ENCODE measurements at regions not wholly inside any gene's neighbourhood (a gene's known extent, or its start where the extent isn't known, plus 50 kb on each side); places are given as distances from the start of the nearest gene placed in this dataset.

- no peak for TF ChIP-seq CTCF (IDR thresholded peaks at IDR 0.05)
- no peak for DNase-seq (ENCODE audit: extremely low spot score, unreplicated experiment)
- H3K9me3 Mint-ChIP-seq (ENCODE audit: unreplicated experiment) = peaks cover 12% of the 10 kb centered on the region
- no peak overlapping the region for H3K4me3 Mint-ChIP-seq (ENCODE audit: unreplicated experiment)
- H3K36me3 Mint-ChIP-seq (ENCODE audit: unreplicated experiment) = no peaks in the 10 kb centered on the region
- H3K4me1 Mint-ChIP-seq (ENCODE audit: unreplicated experiment) = no peaks in the 10 kb centered on the region
- peaks cover under 1% of the 10 kb centered on the region for H3K27me3 Mint-ChIP-seq (ENCODE audit: unreplicated experiment)
- no peak overlapping the region for H3K27ac Mint-ChIP-seq (ENCODE audit: unreplicated experiment)
Measured at GRCh38 chr4:176479767-176480166, 160.0 kb downstream of the SPCS3 start.

GRCh38 chr4:176482972-176483371, 163.2 kb downstream of the SPCS3 start:
- no peaks in the 10 kb centered on the region for H3K9me3 Mint-ChIP-seq (ENCODE audit: unreplicated experiment)
- no peaks in the 10 kb centered on the region for H3K36me3 Mint-ChIP-seq (ENCODE audit: unreplicated experiment)
- TF ChIP-seq CTCF (IDR thresholded peaks at IDR 0.05) = no peak
- H3K27me3 Mint-ChIP-seq (ENCODE audit: unreplicated experiment) = peaks cover 4% of the 10 kb centered on the region
- DNase-seq (ENCODE audit: extremely low spot score, unreplicated experiment) = no peak
- no peak overlapping the region for H3K4me3 Mint-ChIP-seq (ENCODE audit: unreplicated experiment)
- H3K4me1 Mint-ChIP-seq (ENCODE audit: unreplicated experiment) = no peaks in the 10 kb centered on the region
- H3K27ac Mint-ChIP-seq (ENCODE audit: unreplicated experiment) = no peak overlapping the region

- DNase-seq (ENCODE audit: extremely low spot score, unreplicated experiment) = no peak
- Mint-ChIP-seq H3K27ac (ENCODE audit: unreplicated experiment) (no peak overlapping the region), H3K4me3 (ENCODE audit: unreplicated experiment) (no peak overlapping the region), H3K9me3 (ENCODE audit: unreplicated experiment) (peaks cover 4% of the 10 kb centered on the region), H3K36me3 (ENCODE audit: unreplicated experiment) (no peaks in the 10 kb centered on the region), H3K4me1 (ENCODE audit: unreplicated experiment) (no peaks in the 10 kb centered on the region), H3K27me3 (ENCODE audit: unreplicated experiment) (peaks cover 8% of the 10 kb centered on the region)
- no peak for TF ChIP-seq CTCF (IDR thresholded peaks at IDR 0.05)
Measured at GRCh38 chr4:176484301-176484984, 164.7 kb downstream of the SPCS3 start.

GRCh38 chr4:176489001-176489400, 169.2 kb downstream of the SPCS3 start:
- peaks cover 4% of the 10 kb centered on the region for H3K9me3 Mint-ChIP-seq (ENCODE audit: unreplicated experiment)
- no peak for DNase-seq (ENCODE audit: extremely low spot score, unreplicated experiment)
- H3K4me1 Mint-ChIP-seq (ENCODE audit: unreplicated experiment) = peaks cover 2% of the 10 kb centered on the region
- peaks cover 28% of the 10 kb centered on the region for H3K27me3 Mint-ChIP-seq (ENCODE audit: unreplicated experiment)
- H3K36me3 Mint-ChIP-seq (ENCODE audit: unreplicated experiment) = no peaks in the 10 kb centered on the region
- no peak overlapping the region for H3K4me3 Mint-ChIP-seq (ENCODE audit: unreplicated experiment)
- no peak for TF ChIP-seq CTCF (IDR thresholded peaks at IDR 0.05)
- no peak overlapping the region for H3K27ac Mint-ChIP-seq (ENCODE audit: unreplicated experiment)

- no peak overlapping the region for H3K27ac Mint-ChIP-seq (ENCODE audit: unreplicated experiment)
- H3K27me3 Mint-ChIP-seq (ENCODE audit: unreplicated experiment) = peaks cover 29% of the 10 kb centered on the region
- H3K9me3 Mint-ChIP-seq (ENCODE audit: unreplicated experiment) = peaks cover 4% of the 10 kb centered on the region
- no peak for DNase-seq (ENCODE audit: extremely low spot score, unreplicated experiment)
- H3K36me3 Mint-ChIP-seq (ENCODE audit: unreplicated experiment) = no peaks in the 10 kb centered on the region
- H3K4me1 Mint-ChIP-seq (ENCODE audit: unreplicated experiment) = peaks cover 2% of the 10 kb centered on the region
- no peak overlapping the region for H3K4me3 Mint-ChIP-seq (ENCODE audit: unreplicated experiment)
- no peak for TF ChIP-seq CTCF (IDR thresholded peaks at IDR 0.05)
Measured at GRCh38 chr4:176492646-176493302, 173.0 kb downstream of the SPCS3 start.

Data from osteocyte (in vitro differentiated cells).